ENCODE measurements at regions not wholly inside any gene's neighbourhood (a gene's known extent, or its start where the extent isn't known, plus 50 kb on each side); places are given as distances from the start of the nearest gene placed in this dataset.

DNA sequence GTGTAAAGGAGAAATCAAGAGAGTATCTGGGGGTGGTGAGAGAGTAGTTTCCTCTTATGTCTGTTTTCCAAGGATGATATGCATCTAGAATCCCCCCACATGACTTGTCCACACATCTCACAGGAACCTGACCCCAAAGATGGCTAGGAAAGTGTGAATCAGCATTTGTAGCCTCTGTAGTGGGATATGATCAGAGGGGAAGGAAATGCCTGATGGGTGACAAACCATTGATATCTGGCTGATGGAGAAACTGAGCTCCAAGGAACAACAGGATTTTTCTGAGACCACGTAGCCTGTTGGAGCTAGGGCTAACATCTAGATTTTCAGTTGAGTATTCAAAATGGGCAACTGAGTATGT, 369.4 kb downstream of the DDX10 start:
- TF ChIP-seq, protein P1, sequence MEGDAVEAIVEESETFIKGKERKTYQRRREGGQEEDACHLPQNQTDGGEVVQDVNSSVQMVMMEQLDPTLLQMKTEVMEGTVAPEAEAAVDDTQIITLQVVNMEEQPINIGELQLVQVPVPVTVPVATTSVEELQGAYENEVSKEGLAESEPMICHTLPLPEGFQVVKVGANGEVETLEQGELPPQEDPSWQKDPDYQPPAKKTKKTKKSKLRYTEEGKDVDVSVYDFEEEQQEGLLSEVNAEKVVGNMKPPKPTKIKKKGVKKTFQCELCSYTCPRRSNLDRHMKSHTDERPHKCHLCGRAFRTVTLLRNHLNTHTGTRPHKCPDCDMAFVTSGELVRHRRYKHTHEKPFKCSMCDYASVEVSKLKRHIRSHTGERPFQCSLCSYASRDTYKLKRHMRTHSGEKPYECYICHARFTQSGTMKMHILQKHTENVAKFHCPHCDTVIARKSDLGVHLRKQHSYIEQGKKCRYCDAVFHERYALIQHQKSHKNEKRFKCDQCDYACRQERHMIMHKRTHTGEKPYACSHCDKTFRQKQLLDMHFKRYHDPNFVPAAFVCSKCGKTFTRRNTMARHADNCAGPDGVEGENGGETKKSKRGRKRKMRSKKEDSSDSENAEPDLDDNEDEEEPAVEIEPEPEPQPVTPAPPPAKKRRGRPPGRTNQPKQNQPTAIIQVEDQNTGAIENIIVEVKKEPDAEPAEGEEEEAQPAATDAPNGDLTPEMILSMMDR (conservative IDR thresholded peaks at IDR 0.05; ENCODE audit: low read depth, low read length) = no peak
- no peak for TF ChIP-seq EZH2 (IDR thresholded peaks at IDR 0.05; ENCODE audit: borderline replicate concordance, low read depth, low read length, poor library complexity, severe bottlenecking)

All from A673 (cell line).